GM23338 (cell line): ENCODE measurements at regions not wholly inside any gene's neighbourhood (a gene's known extent, or its start where the extent isn't known, plus 50 kb on each side); places are given as distances from the start of the nearest gene placed in this dataset.

Source experiments
- ATAC-seq: fragments of 200-7000 bp; cut with Tn5 transposase; 3 replicates; pipeline ENCODE4 v1.9.1; 2020
- DNase-seq: peaks from one replicate; pipeline ENCODE4 v3.0.0-alpha.2; 2015; ENCODE audit warnings: low spot score
- H2AFZ ChIP-seq: fragments of 200-600 bp; sonication (generic); 2 replicates; pipeline ENCODE4 v1.8.0; 2016; ENCODE audit warnings: antibody characterized with exemption, mild to moderate bottlenecking, moderate library complexity
- H3F3A ChIP-seq: fragments of 200-600 bp; sonication (generic); replicated peaks from 2 replicates; pipeline ENCODE4 v1.8.0; 2017; ENCODE audit warnings: antibody characterized with exemption, mixed run types, low read depth
- H3K27ac ChIP-seq: fragments of 200-600 bp; sonication (generic); 2 replicates; pipeline ENCODE4 v1.6.1; 2016; ENCODE audit warnings: low read depth
- H3K27me3 ChIP-seq: fragments of 200-600 bp; sonication (generic); 2 replicates; pipeline ENCODE4 v1.8.0; 2016; ENCODE audit warnings: mild to moderate bottlenecking, mixed run types, moderate library complexity; ENCODE audit not compliant: insufficient read depth
- H3K36me3 ChIP-seq: fragments of 200-600 bp; sonication (generic); 2 replicates; pipeline ENCODE4 v1.8.0; 2016; ENCODE audit warnings: mild to moderate bottlenecking; ENCODE audit not compliant: insufficient read depth
- H3K4me1 ChIP-seq: fragments of 200-600 bp; sonication (generic); 2 replicates; pipeline ENCODE4 v1.8.0; 2016; ENCODE audit warnings: mild to moderate bottlenecking, moderate library complexity; ENCODE audit not compliant: insufficient read depth
- H3K4me2 ChIP-seq: fragments of 200-600 bp; sonication (generic); 2 replicates; pipeline ENCODE4 v1.7.1; 2017; ENCODE audit warnings: mixed run types
- H3K4me3 ChIP-seq: fragments of 200-600 bp; sonication (generic); 2 replicates; pipeline ENCODE4 v1.6.1; 2016; ENCODE audit warnings: mixed run types
- H3K79me2 ChIP-seq: fragments of 200-600 bp; sonication (generic); replicated peaks from 2 replicates; pipeline ENCODE4 v1.8.0; 2017; ENCODE audit warnings: mild to moderate bottlenecking; ENCODE audit not compliant: insufficient read depth
- H3K9me2 ChIP-seq: fragments of 200-600 bp; sonication (generic); 2 replicates; pipeline ENCODE4 v1.8.0; 2017; ENCODE audit not compliant: insufficient read depth
- H4K20me1 ChIP-seq: fragments of 200-600 bp; sonication (generic); replicated peaks from 2 replicates; pipeline ENCODE4 v1.8.0; 2017; ENCODE audit warnings: mild to moderate bottlenecking; ENCODE audit not compliant: insufficient read depth
- H3K27ac Mint-ChIP-seq: 2 replicates; pipeline ENCODE4 v1.8.0; 2020; ENCODE audit warnings: inconsistent platforms, mild to moderate bottlenecking, moderate library complexity, mixed read lengths
- H3K27me3 Mint-ChIP-seq: 3 replicates; pipeline ENCODE4 v1.8.0; 2022; ENCODE audit warnings: low read depth, mild to moderate bottlenecking, moderate library complexity, mixed read lengths, inconsistent platforms; ENCODE audit not compliant: insufficient read depth, poor library complexity
- H3K36me3 Mint-ChIP-seq: 3 replicates; pipeline ENCODE4 v1.8.0; 2021; ENCODE audit warnings: low read depth, mild to moderate bottlenecking, inconsistent platforms, moderate library complexity, mixed read lengths
- H3K4me1 Mint-ChIP-seq: 3 replicates; pipeline ENCODE4 v1.8.0; 2020; ENCODE audit warnings: mild to moderate bottlenecking, inconsistent platforms, mixed read lengths
- H3K4me3 Mint-ChIP-seq: 3 replicates; pipeline ENCODE4 v1.8.0; 2021; ENCODE audit warnings: moderate library complexity, mild to moderate bottlenecking, inconsistent platforms, mixed read lengths
- H3K9me3 Mint-ChIP-seq: 3 replicates; pipeline ENCODE4 v1.8.0; 2020; ENCODE audit warnings: moderate library complexity, mild to moderate bottlenecking, inconsistent platforms, mixed read lengths
- CREB1 ChIP-seq: fragments of 250-450 bp; sonication (Bioruptor Pico); IDR thresholded peaks from 2 replicates; pipeline ENCODE4 v1.5.0; 2020; ENCODE audit warnings: low read depth, mild to moderate bottlenecking, moderate library complexity
- NANOG ChIP-seq: IDR thresholded peaks from 2 replicates; pipeline ENCODE4 v1.6.1; 2016; ENCODE audit warnings: antibody characterized with exemption, borderline replicate concordance
- ZNF331 ChIP-seq: fragments of 250-450 bp; sonication (Bioruptor Pico); IDR thresholded peaks from 2 replicates; pipeline ENCODE4 v1.5.0; 2020; ENCODE audit warnings: low read depth, mild to moderate bottlenecking, moderate library complexity
- TF ChIP-seq, protein P1 (sequence below): fragments of 250-450 bp; sonication (Bioruptor Pico); IDR thresholded peaks from 2 replicates; pipeline ENCODE4 v1.5.0; 2020; ENCODE audit warnings: mild to moderate bottlenecking, moderate library complexity
- TF ChIP-seq, protein P2 (sequence below): IDR thresholded peaks from 2 replicates; pipeline ENCODE4 v1.6.1; 2016; ENCODE audit warnings: antibody characterized with exemption
- TF ChIP-seq, protein P3 (sequence below), 2 experiments: fragments of 200-600 bp in 1 of 2; sonication (generic) in 1 of 2; conservative IDR thresholded peaks; 2 replicates each; pipeline versions ENCODE4 v1.5.1 to v1.6.1; 2016 to 2017; ENCODE audit warnings: antibody characterized with exemption in 2 of 2, low read depth in 2 of 2, mild to moderate bottlenecking in 2 of 2, moderate library complexity in 1 of 2

DNA sequence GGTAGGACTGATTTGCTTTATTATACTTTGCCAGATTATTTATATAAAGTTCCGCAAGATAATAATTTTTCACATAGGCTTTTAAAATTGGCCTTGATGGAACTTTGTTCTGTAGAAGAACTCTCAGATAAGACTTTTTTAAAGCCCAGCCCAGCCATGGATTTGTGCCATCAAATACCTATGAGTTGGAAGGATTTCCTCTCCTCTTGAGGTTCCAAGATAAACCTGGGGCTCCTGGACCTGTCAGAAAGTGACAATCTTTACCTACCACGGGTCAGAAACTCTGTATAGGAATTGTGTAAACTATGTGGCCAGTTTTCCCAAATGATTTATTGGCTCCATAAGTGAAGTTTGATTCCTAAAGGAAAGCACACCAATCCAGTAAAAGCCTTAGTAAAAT lies 271.9 kb upstream of the GRID2 start (continued):
- TF ChIP-seq, protein P1, sequence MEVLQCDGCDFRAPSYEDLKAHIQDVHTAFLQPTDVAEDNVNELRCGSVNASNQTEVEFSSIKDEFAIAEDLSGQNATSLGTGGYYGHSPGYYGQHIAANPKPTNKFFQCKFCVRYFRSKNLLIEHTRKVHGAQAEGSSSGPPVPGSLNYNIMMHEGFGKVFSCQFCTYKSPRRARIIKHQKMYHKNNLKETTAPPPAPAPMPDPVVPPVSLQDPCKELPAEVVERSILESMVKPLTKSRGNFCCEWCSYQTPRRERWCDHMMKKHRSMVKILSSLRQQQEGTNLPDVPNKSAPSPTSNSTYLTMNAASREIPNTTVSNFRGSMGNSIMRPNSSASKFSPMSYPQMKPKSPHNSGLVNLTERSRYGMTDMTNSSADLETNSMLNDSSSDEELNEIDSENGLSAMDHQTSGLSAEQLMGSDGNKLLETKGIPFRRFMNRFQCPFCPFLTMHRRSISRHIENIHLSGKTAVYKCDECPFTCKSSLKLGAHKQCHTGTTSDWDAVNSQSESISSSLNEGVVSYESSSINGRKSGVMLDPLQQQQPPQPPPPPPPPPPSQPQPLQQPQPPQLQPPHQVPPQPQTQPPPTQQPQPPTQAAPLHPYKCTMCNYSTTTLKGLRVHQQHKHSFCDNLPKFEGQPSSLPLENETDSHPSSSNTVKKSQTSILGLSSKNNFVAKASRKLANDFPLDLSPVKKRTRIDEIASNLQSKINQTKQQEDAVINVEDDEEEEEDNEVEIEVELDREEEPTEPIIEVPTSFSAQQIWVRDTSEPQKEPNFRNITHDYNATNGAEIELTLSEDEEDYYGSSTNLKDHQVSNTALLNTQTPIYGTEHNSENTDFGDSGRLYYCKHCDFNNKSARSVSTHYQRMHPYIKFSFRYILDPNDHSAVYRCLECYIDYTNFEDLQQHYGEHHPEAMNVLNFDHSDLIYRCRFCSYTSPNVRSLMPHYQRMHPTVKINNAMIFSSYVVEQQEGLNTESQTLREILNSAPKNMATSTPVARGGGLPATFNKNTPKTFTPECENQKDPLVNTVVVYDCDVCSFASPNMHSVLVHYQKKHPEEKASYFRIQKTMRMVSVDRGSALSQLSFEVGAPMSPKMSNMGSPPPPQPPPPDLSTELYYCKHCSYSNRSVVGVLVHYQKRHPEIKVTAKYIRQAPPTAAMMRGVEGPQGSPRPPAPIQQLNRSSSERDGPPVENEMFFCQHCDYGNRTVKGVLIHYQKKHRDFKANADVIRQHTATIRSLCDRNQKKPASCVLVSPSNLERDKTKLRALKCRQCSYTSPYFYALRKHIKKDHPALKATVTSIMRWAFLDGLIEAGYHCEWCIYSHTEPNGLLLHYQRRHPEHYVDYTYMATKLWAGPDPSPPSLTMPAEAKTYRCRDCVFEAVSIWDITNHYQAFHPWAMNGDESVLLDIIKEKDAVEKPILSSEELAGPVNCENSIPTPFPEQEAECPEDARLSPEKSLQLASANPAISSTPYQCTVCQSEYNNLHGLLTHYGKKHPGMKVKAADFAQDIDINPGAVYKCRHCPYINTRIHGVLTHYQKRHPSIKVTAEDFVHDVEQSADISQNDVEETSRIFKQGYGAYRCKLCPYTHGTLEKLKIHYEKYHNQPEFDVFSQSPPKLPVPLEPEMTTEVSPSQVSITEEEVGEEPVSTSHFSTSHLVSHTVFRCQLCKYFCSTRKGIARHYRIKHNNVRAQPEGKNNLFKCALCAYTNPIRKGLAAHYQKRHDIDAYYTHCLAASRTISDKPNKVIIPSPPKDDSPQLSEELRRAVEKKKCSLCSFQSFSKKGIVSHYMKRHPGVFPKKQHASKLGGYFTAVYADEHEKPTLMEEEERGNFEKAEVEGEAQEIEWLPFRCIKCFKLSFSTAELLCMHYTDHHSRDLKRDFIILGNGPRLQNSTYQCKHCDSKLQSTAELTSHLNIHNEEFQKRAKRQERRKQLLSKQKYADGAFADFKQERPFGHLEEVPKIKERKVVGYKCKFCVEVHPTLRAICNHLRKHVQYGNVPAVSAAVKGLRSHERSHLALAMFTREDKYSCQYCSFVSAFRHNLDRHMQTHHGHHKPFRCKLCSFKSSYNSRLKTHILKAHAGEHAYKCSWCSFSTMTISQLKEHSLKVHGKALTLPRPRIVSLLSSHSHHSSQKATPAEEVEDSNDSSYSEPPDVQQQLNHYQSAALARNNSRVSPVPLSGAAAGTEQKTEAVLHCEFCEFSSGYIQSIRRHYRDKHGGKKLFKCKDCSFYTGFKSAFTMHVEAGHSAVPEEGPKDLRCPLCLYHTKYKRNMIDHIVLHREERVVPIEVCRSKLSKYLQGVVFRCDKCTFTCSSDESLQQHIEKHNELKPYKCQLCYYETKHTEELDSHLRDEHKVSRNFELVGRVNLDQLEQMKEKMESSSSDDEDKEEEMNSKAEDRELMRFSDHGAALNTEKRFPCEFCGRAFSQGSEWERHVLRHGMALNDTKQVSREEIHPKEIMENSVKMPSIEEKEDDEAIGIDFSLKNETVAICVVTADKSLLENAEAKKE (CRISPR knock-in tag) = no peak
- no peak for TF ChIP-seq NANOG

DNA sequence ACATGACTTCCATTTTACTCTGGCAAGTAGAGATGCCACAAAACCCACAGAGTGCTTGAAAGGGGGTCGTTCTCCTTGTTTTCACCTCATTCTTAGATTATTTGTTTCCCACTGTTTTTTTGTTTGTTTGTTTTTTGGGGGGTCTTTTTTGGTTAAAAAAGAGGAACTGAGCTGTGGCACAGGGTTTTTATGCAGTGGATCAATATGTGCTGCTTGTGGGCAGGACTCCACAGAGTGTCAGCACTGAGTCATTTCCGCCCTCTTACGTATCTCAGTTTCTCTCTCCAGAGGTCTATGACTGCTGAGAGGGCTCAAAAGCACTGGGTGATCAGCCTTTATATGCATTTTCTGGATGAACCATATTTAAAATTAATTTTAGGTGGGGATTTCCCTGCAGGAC lies 268.1 kb upstream of the GRID2 start:
- peak; percentile 43; the same call in 2 of the 3 replicates for ATAC-seq
- Histone ChIP-seq H4K20me1 (no peaks in the 10 kb centered on the region), H3K27ac (no peak overlapping the region), H3K9me2 (no peaks in the 10 kb centered on the region), H3K4me2 (no peak overlapping the region), H3K4me3 (no peak overlapping the region), H3F3A (no peaks in the 10 kb centered on the region), H3K4me1 (peaks cover 18% of the 10 kb centered on the region), H3K36me3 (peaks cover 7% of the 10 kb centered on the region; the same call in 1 of the 2 replicates), H3K27me3 (no peaks in the 10 kb centered on the region), H3K79me2 (no peaks in the 10 kb centered on the region), H2AFZ (peak overlapping the region; percentile 5; the same call in 1 of the 2 replicates)
- Mint-ChIP-seq H3K4me3 (no peak overlapping the region), H3K27me3 (peaks cover 2% of the 10 kb centered on the region), H3K9me3 (peaks cover 29% of the 10 kb centered on the region), H3K27ac (peak overlapping the region; percentile 78; the same call in 1 of the 2 replicates), H3K4me1 (peaks cover 16% of the 10 kb centered on the region; the same call in 2 of the 3 replicates), H3K36me3 (peaks cover 28% of the 10 kb centered on the region)
- TF ChIP-seq ZNF331 (CRISPR knock-in tag) = no peak
- TF ChIP-seq CREB1 (CRISPR knock-in tag) = no peak
- TF ChIP-seq, protein P2, sequence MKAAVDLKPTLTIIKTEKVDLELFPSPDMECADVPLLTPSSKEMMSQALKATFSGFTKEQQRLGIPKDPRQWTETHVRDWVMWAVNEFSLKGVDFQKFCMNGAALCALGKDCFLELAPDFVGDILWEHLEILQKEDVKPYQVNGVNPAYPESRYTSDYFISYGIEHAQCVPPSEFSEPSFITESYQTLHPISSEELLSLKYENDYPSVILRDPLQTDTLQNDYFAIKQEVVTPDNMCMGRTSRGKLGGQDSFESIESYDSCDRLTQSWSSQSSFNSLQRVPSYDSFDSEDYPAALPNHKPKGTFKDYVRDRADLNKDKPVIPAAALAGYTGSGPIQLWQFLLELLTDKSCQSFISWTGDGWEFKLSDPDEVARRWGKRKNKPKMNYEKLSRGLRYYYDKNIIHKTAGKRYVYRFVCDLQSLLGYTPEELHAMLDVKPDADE = no peak
- TF ChIP-seq, protein P3, sequence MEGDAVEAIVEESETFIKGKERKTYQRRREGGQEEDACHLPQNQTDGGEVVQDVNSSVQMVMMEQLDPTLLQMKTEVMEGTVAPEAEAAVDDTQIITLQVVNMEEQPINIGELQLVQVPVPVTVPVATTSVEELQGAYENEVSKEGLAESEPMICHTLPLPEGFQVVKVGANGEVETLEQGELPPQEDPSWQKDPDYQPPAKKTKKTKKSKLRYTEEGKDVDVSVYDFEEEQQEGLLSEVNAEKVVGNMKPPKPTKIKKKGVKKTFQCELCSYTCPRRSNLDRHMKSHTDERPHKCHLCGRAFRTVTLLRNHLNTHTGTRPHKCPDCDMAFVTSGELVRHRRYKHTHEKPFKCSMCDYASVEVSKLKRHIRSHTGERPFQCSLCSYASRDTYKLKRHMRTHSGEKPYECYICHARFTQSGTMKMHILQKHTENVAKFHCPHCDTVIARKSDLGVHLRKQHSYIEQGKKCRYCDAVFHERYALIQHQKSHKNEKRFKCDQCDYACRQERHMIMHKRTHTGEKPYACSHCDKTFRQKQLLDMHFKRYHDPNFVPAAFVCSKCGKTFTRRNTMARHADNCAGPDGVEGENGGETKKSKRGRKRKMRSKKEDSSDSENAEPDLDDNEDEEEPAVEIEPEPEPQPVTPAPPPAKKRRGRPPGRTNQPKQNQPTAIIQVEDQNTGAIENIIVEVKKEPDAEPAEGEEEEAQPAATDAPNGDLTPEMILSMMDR (conservative IDR thresholded peaks at IDR 0.05; ENCODE audit: low read depth in 2 of 2) = peak in 1 of 2 experiments; percentile 37; a peak in 2 of 4 replicates
- peak; percentile 22 for DNase-seq
